ENCODE measurements at regions not wholly inside any gene's neighbourhood (a gene's known extent, or its start where the extent isn't known, plus 50 kb on each side); places are given as distances from the start of the nearest gene placed in this dataset.

- TF ChIP-seq, protein P1, sequence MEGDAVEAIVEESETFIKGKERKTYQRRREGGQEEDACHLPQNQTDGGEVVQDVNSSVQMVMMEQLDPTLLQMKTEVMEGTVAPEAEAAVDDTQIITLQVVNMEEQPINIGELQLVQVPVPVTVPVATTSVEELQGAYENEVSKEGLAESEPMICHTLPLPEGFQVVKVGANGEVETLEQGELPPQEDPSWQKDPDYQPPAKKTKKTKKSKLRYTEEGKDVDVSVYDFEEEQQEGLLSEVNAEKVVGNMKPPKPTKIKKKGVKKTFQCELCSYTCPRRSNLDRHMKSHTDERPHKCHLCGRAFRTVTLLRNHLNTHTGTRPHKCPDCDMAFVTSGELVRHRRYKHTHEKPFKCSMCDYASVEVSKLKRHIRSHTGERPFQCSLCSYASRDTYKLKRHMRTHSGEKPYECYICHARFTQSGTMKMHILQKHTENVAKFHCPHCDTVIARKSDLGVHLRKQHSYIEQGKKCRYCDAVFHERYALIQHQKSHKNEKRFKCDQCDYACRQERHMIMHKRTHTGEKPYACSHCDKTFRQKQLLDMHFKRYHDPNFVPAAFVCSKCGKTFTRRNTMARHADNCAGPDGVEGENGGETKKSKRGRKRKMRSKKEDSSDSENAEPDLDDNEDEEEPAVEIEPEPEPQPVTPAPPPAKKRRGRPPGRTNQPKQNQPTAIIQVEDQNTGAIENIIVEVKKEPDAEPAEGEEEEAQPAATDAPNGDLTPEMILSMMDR (conservative IDR thresholded peaks at IDR 0.05 in 1 of 2, IDR thresholded peaks at IDR 0.05 in 1 of 2; ENCODE audit: low read depth in 1 of 2, low read length in 2 of 2): no peak
- no peak for TF ChIP-seq EZH2 (IDR thresholded peaks at IDR 0.05; ENCODE audit: low read length, missing control alignments)
Measured at GRCh38 chr11:44417731-44418455, 108.0 kb upstream of the ALX4 start.

All from fibroblast of lung (primary cell).